ENCODE measurements at regions not wholly inside any gene's neighbourhood (a gene's known extent, or its start where the extent isn't known, plus 50 kb on each side); places are given as distances from the start of the nearest gene placed in this dataset.

- DNase-seq (ENCODE audit: low read depth, low spot score): no peak
Measured at GRCh38 chr6:156016186-156016976, 560.7 kb upstream of the NOX3 start.

GRCh38 chr6:156013155-156013554, 557.5 kb upstream of the NOX3 start:
- DNase-seq (ENCODE audit: low read depth, low spot score): no peak

GRCh38 chr6:156009656-156010055, 554.0 kb upstream of the NOX3 start:
- no peak for DNase-seq (ENCODE audit: low read depth, low spot score)

- no peak for DNase-seq (ENCODE audit: low read depth, low spot score)
Measured at GRCh38 chr6:156004796-156005195, 549.2 kb upstream of the NOX3 start.

GRCh38 chr6:155996151-155996550, 540.5 kb upstream of the NOX3 start:
- no peak for DNase-seq (ENCODE audit: low read depth, low spot score)

- DNase-seq (ENCODE audit: low read depth, low spot score): no peak
Measured at GRCh38 chr6:155995281-155995680, 539.6 kb upstream of the NOX3 start.

- no peak for DNase-seq (ENCODE audit: low read depth, low spot score)
Measured at GRCh38 chr6:155994086-155994485, 538.4 kb upstream of the NOX3 start.

- no peak for DNase-seq (ENCODE audit: low read depth, low spot score)
Measured at GRCh38 chr6:155993240-155993639, 537.6 kb upstream of the NOX3 start.

- no peak for DNase-seq (ENCODE audit: low read depth, low spot score)
Measured at GRCh38 chr6:155985660-155986138, 530.1 kb upstream of the NOX3 start.

GRCh38 chr6:155980768-155981079, 525.1 kb upstream of the NOX3 start:
- DNase-seq (ENCODE audit: low read depth, low spot score): no peak

GRCh38 chr6:155980014-155980767, 524.6 kb upstream of the NOX3 start:
- DNase-seq (ENCODE audit: low read depth, low spot score): no peak

GRCh38 chr6:155975506-155975905, 519.9 kb upstream of the NOX3 start:
- no peak for DNase-seq (ENCODE audit: low read depth, low spot score)

- no peak for DNase-seq (ENCODE audit: low read depth, low spot score)
Measured at GRCh38 chr6:155974811-155975323, 519.2 kb upstream of the NOX3 start.

- DNase-seq (ENCODE audit: low read depth, low spot score): no peak
Measured at GRCh38 chr6:155974359-155974758, 518.7 kb upstream of the NOX3 start.

- no peak for DNase-seq (ENCODE audit: low read depth, low spot score)
Measured at GRCh38 chr6:155970876-155971708, 515.5 kb upstream of the NOX3 start.

- DNase-seq (ENCODE audit: low read depth, low spot score): no peak
Measured at GRCh38 chr6:155970472-155970871, 514.8 kb upstream of the NOX3 start.

- no peak for DNase-seq (ENCODE audit: low read depth, low spot score)
Measured at GRCh38 chr6:155968921-155969320, 513.3 kb upstream of the NOX3 start.

- DNase-seq (ENCODE audit: low read depth, low spot score): no peak
Measured at GRCh38 chr6:155967322-155967721, 511.7 kb upstream of the NOX3 start.

- DNase-seq (ENCODE audit: low read depth, low spot score): no peak
Measured at GRCh38 chr6:155964544-155964943, 508.9 kb upstream of the NOX3 start.

- no peak for DNase-seq (ENCODE audit: low read depth, low spot score)
Measured at GRCh38 chr6:155962276-155962675, 506.6 kb upstream of the NOX3 start.

GRCh38 chr6:155959898-155960495, 504.4 kb upstream of the NOX3 start:
- no peak for DNase-seq (ENCODE audit: low read depth, low spot score)

Measured in pulmonary artery endothelial cell (primary cell).